HG02970 (cell line): ENCODE measurements at regions not wholly inside any gene's neighbourhood (a gene's known extent, or its start where the extent isn't known, plus 50 kb on each side); places are given as distances from the start of the nearest gene placed in this dataset.
"Not testable (repeated sequence)": the region's sequence is repeated elsewhere in the genome, so short reads cannot be mapped to it uniquely, and the experiment has no call there.

ENCODE experiments used
- ATAC-seq: cut with Tn5 transposase; IDR thresholded peaks from one replicate; pipeline ENCODE4 v1.9.1; 2021; ENCODE audit warnings: mild to moderate bottlenecking, moderate library complexity, moderate number of reproducible peaks; ENCODE audit not compliant: unreplicated experiment, low FRiP score

GRCh38 chr4:134754301-134755019 lies 552.9 kb upstream of the PABPC4L start:
- ATAC-seq = no peak

DNA sequence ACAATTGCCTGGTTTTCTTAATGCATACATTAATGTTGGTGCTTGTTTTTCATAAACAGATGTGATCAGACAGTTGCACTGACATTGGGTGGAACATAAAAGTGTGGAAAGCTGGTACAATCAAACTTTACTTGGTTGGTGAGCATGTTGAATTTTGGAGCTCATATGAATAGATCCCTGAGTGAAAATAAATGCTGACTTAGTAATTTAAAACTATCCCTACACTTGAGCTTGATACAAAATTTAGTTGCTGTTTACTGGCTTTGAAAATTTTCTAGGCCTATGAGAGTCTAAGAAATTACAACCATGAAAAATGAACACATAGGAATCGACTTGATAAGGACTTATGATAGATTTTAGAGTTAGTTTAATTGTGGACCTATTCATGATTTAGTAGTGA lies 551.8 kb upstream of the PABPC4L start:
- no peak for ATAC-seq

DNA sequence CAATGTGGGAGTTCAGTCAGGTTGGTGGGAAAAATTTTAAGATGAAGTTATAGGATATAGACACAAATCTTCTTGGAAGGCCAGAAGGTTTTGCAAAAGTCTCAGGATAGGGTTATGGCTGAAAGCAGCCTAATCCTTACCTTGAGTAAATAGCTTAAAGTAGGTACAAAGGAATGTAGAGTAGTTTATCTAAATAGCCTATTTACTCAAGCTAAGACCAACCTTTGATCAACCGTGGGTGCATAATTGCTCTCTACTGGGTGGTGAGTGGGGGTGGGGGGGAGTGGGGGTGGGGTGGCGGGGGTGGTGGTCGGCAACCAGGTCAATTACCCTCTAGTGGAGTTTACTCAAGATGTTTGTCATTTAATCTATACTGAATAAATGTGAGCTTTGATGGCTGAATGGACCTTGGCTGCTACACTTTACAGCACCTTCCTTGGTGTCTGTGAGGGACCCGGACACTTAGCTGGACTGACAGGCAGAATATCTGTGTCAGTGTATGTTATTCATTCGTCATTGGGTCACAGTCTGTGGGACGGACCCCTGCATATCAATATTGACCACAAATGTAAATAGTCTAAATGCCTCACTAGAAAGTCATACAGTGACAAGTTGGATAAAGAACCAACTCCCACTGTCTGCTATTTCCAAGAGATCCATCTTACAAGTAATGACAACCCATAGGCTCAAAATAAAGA lies 545.7 kb upstream of the PABPC4L start:
- no peak for ATAC-seq

DNA sequence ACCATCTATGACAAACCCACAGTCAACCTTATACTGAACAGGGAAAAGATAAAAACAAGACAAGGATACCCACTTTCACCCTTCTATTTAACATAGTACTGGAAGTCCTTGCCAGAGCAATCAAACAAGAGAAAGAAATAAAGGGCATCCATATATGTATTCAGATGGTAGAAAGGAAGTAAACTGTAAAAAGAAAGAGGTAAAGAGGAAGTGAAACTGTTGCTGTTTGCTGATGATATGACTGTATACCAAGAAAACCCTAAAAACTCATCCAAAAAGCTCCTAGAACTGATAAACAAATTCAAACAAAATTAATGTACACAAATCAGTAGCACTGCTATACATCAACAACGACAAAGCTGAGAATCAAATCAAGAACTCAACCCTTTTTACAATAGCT lies 538.7 kb upstream of the PABPC4L start:
- ATAC-seq = no peak

DNA sequence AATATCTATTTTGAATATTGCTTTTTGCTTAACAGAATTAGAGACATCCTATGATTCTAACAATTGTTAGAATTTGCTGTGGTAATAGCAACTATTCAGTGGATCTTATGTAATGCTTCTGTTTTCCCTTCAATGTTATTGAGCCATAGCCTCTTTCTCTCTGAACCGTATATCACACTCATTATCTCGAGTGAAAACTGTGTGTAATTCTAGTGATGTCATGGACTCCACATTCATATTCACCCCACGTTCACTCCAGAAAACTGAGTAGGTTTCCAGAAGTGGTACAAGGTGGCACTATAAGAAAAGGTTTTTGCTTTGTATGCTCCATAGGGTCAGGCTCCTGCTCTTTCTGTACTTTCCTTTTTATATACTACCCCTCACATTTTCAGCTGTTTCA lies 534.3 kb upstream of the PABPC4L start:
- no peak for ATAC-seq

DNA sequence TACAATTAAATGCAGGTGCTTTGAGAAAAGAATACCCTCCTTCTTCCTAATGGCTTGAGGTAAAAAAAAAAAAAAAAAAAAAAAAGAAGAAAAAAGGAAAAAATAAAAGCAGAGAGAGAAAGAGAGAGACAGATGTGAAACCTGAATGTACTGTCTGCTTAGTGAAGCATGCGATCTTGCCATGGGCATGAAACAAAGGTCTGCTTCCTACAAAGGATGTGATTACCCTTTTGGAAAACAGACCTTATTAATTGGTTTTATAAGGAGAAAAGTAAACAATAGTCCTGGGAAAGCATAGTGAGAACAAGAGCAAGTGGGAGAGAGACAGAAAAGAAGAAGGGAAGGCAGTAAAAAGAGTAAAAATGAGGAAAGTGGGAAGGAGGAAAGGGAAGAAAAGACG lies 526.1 kb upstream of the PABPC4L start:
- no peak for ATAC-seq

GRCh38 chr4:134722306-134722705 lies 520.7 kb upstream of the PABPC4L start:
- no peak for ATAC-seq

DNA sequence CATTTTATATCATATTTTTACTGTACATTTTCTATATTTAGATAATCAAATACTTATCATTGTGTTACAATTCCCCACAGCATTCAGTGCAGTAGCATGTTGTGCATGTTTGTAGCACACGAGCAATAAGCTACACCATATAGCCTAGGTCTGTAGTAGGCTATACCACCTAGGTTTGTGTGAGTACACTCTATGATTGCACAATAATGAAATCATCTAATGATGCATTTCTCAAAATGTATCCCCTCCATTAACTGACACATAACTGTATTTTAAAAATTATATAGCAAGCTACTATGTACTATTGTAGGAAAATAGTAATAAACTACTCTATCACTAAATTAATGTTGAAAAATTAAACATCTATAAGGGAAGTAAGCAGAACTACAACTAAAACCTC lies 518.4 kb upstream of the PABPC4L start:
- ATAC-seq = no peak

GRCh38 chr4:134708616-134709015 lies 507.0 kb upstream of the PABPC4L start:
- no peak for ATAC-seq

GRCh38 chr4:134708026-134708425 lies 506.4 kb upstream of the PABPC4L start:
- ATAC-seq = no peak

DNA sequence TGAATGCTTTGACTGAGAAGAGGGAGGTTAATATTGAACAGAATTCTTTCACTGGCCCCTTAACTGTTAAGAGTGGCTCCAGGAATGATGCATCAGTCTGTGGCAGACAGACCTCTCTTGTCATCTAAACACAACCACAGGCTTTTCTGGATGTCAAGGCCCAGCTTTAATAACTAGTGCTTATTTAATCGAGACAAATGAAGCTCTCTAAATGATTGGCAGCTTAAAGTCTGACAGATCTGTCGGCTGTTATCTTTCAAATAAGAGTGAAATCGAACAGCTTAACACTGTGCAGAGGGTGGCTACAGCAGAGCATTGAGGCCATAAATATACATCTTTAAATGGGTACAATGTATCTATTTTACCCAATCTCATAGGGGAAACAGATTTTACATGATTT lies 500.8 kb upstream of the PABPC4L start:
- no peak for ATAC-seq

DNA sequence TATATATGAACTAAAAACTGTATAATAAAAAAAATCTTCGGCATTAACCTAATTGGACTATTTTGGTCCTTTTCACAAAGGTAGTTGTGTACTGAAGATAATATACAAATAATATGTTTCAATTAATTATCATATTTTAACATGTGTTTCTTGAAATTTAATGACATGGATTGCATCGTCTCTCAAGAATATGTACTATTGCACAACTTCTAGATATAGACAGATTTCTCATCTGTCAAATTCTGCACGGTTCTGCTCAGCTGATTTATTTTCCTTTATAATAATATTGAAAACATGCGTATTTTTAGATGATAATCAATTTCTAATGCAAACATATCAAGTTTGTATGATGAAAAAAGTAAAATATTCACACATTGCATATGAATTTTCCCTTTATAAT lies 498.7 kb upstream of the PABPC4L start:
- no peak for ATAC-seq

- ATAC-seq = not testable (repeated sequence)
Measured at GRCh38 chr4:134698831-134699230, 497.2 kb upstream of the PABPC4L start.

DNA sequence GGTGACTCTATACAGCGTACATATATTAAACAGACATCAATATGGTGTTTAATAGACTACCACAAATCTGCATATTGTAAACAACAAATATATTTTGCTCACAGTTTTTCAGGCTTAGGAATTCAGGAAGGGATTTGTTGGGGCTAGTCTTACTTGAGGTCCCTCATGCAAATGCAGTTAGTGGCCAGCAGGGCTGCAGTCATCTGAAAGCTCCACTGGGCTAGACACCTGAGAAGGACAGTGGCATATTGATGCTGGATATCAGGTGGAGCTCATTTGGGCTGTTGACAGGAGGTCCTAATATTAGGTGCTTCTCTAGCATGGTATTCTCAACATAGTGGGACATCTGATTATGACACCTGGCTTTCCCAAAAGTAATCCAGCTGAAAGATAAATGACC lies 493.8 kb upstream of the PABPC4L start:
- ATAC-seq = no peak

DNA sequence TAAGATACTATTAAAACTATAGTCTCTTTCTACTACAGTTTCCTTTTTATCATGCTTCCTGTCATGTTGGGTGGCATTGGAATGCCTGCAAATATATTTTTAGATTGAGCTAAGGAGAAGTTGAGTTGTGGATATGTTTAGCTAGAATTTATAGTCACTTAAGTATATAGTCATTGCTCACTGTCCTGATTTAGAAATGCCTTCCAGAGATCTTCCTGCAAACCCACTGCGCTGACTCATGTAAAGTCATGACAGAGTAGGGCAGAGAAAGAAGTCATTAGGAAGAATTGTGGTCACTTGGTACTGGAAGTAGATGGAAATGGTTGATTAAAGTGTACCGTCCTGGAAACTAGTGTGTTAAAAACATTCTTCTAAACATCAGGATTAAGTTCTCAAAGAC lies 490.3 kb upstream of the PABPC4L start:
- ATAC-seq = no peak

DNA sequence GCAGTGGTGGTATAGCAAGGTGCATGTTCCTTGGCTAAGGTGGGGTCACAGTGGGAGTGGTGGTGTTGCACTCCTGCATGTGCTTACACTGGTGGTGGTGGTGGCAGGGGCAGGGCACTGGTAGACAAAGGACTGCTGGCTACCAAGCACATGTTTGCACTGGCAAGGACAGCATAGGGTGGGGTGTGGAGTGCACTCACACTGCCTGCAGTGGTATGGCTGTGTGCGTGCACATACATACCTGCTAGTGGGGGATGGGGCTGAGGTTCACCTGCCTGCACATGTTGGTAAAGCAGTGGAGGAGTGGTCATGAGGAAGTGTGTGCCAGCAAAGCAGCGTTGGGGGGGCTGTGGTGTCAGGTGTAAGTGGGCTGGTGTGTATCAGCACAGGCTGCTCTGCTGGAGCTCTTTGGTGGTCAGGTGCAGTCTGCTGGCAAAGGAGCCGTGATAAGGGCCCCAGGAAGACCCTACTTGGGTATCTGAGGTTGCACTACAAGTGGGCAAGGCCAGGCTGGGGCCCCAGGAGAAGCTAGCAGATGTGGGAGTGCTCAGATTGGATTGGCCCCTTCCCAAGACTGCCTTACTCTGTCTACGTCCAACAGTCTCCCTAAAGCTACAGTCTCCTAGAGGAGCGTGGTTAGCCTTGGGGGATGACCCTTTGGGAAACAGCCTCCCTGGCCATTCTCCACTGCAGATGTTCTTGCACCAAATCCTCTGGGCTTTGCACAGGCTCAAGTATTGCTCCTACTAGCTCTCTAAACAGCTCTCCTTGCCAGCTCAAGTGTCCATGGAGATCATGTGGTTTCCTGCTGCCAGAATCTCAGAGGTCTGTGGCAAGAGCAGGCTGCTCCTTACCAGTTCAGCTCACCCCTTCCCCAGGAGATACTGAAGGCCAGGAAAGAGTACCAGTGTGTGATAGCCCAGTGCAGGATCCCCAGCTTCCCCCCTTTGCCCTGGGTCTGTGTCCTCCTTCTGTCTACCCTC lies 486.3 kb upstream of the PABPC4L start:
- ATAC-seq = no peak

DNA sequence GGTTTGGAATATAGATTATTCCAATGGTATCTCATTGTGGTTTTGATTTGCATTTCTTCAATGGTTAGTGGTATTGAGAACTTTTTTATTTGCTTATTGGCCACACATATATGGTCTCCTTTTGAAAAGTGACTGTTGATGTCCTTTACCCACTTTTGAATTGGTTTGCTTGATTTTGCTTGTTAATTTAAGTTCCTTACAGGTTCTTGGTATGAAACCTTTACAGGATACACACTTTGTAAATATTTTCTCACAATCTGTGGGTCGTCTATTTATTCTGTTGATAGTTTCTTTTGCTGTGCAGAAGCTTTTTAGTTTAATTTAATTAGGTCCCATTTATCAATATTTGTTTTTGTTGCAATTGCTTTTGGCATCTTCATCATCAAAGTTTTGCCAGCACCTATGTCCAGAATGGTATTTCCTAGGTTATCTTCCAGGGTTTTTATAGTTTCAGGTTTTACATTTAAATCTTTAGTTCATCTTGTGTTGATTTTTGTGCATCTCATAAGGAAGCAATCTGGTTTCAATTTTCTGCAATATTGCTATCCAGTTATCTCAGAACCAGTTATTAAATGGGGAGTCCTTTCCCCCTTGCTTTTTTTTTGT lies 475.7 kb upstream of the PABPC4L start:
- no peak for ATAC-seq

- ATAC-seq = no peak
Measured at GRCh38 chr4:134668237-134668636, 466.6 kb upstream of the PABPC4L start.

DNA sequence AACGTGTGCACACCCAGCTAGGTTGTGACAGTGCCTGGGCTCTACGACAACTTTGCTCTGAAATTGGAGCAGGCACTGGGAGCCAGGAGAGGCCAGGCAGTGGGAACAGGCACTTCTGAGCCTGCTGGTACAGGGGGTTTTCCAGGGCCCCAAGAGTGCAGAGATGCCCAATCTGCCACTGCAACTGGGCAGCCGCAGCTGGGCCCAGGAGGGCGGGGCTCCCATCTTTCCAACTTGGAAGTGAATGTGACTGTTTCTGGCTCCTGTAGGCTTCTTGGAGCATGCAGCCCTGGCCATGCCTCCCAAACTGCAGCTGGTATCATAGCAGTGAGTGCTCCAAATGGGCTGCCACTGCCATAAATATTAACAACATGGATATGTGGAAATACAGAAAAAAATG lies 465.1 kb upstream of the PABPC4L start:
- ATAC-seq = no peak

GRCh38 chr4:134665429-134665828 lies 463.8 kb upstream of the PABPC4L start:
- no peak for ATAC-seq

- ATAC-seq = no peak
Measured at GRCh38 chr4:134663742-134664141, 462.2 kb upstream of the PABPC4L start.
